Suppressor macrophage treated with lipopolysaccharide for 4 hours (primary cell): ENCODE measurements at regions not wholly inside any gene's neighbourhood (a gene's known extent, or its start where the extent isn't known, plus 50 kb on each side); places are given as distances from the start of the nearest gene placed in this dataset.
"Not testable (repeated sequence)": the region's sequence is repeated elsewhere in the genome, so short reads cannot be mapped to it uniquely, and the experiment has no call there.

ENCODE experiments used
- DNase-seq: peaks from one replicate; pipeline ENCODE4 v3.0.0-alpha.2; 2020

GRCh38 chr3:150149651-150150051 is 179.0 kb upstream of the PFN2 start:
- DNase-seq = no peak

- DNase-seq = no peak
Observed at GRCh38 chr3:150148227-150148626, 177.5 kb upstream of the PFN2 start.

- DNase-seq = no peak
Observed at GRCh38 chr3:150147776-150148175, 177.1 kb upstream of the PFN2 start.

- peak; percentile 81 for DNase-seq
Observed at GRCh38 chr3:150146991-150147761, 176.5 kb upstream of the PFN2 start.

GRCh38 chr3:150145659-150146058 is 175.0 kb upstream of the PFN2 start:
- no peak for DNase-seq

- DNase-seq = peak; percentile 44
Observed at GRCh38 chr3:150144191-150144708, 173.6 kb upstream of the PFN2 start.

GRCh38 chr3:150142936-150143335 is 172.2 kb upstream of the PFN2 start:
- DNase-seq = no peak

GRCh38 chr3:150141790-150142326 is 171.2 kb upstream of the PFN2 start:
- no peak for DNase-seq

GRCh38 chr3:150140614-150141321 is 170.1 kb upstream of the PFN2 start:
- no peak for DNase-seq

- DNase-seq = no peak
Observed at GRCh38 chr3:150138824-150139223, 168.1 kb upstream of the PFN2 start.

GRCh38 chr3:150136242-150136641 is 165.5 kb upstream of the PFN2 start:
- DNase-seq = no peak

- DNase-seq = no peak
Observed at GRCh38 chr3:150135287-150135721, 164.6 kb upstream of the PFN2 start.

GRCh38 chr3:150133293-150133692 is 162.6 kb upstream of the PFN2 start:
- DNase-seq = no peak

- DNase-seq = no peak
Observed at GRCh38 chr3:150132101-150132749, 161.5 kb upstream of the PFN2 start.

GRCh38 chr3:150131663-150132062 is 161.0 kb upstream of the PFN2 start:
- no peak for DNase-seq

GRCh38 chr3:150130404-150131100 is 159.9 kb upstream of the PFN2 start:
- no peak for DNase-seq

- no peak for DNase-seq
Observed at GRCh38 chr3:150129166-150129565, 158.5 kb upstream of the PFN2 start.

- no peak for DNase-seq
Observed at GRCh38 chr3:150128126-150128525, 157.4 kb upstream of the PFN2 start.

- no peak for DNase-seq
Observed at GRCh38 chr3:150127011-150127490, 156.4 kb upstream of the PFN2 start.

- DNase-seq = no peak
Observed at GRCh38 chr3:150124142-150124541, 153.4 kb upstream of the PFN2 start.

- DNase-seq = not testable (repeated sequence)
Observed at GRCh38 chr3:150123249-150123648, 152.6 kb upstream of the PFN2 start.

- no peak for DNase-seq
Observed at GRCh38 chr3:150118219-150118618, 147.5 kb upstream of the PFN2 start.

GRCh38 chr3:150117076-150117475 is 146.4 kb upstream of the PFN2 start:
- DNase-seq = no peak
